M059J (cell line): ENCODE measurements at regions not wholly inside any gene's neighbourhood (a gene's known extent, or its start where the extent isn't known, plus 50 kb on each side); places are given as distances from the start of the nearest gene placed in this dataset.
A peak's percentile ranks its signal among the peaks of the same experiment; 100 is the strongest.

Experiments used
- DNase-seq: peaks from one replicate; pipeline ENCODE4 v3.0.0-alpha.2; 2012; ENCODE audit warnings: low read depth

- peak; percentile 21 for DNase-seq
Observed at GRCh38 chr17:71380535-71380934, 740.3 kb upstream of the SOX9 start.

- peak; percentile 2 for DNase-seq
Observed at GRCh38 chr17:71380936-71381335, 739.9 kb upstream of the SOX9 start.

GRCh38 chr17:71383091-71383490 is 737.7 kb upstream of the SOX9 start:
- no peak for DNase-seq

GRCh38 chr17:71387456-71387855 is 733.4 kb upstream of the SOX9 start:
- no peak for DNase-seq

GRCh38 chr17:71392715-71393567 is 727.9 kb upstream of the SOX9 start:
- peak; percentile 14 for DNase-seq

- DNase-seq: no peak
Observed at GRCh38 chr17:71395901-71396300, 724.9 kb upstream of the SOX9 start.

- DNase-seq: no peak
Observed at GRCh38 chr17:71396711-71397110, 724.1 kb upstream of the SOX9 start.

GRCh38 chr17:71398025-71398424 is 722.8 kb upstream of the SOX9 start:
- DNase-seq: no peak

GRCh38 chr17:71398800-71399219 is 722.0 kb upstream of the SOX9 start:
- DNase-seq: peak; percentile 9

GRCh38 chr17:71399221-71399620 is 721.6 kb upstream of the SOX9 start:
- DNase-seq: no peak

GRCh38 chr17:71399649-71400048 is 721.2 kb upstream of the SOX9 start:
- DNase-seq: no peak

GRCh38 chr17:71402007-71402406 is 718.8 kb upstream of the SOX9 start:
- DNase-seq: no peak

- peak; percentile 75 for DNase-seq
Observed at GRCh38 chr17:71402661-71403141, 718.1 kb upstream of the SOX9 start.

GRCh38 chr17:71405101-71405500 is 715.7 kb upstream of the SOX9 start:
- DNase-seq: peak; percentile 35

- DNase-seq: no peak
Observed at GRCh38 chr17:71407981-71408380, 712.8 kb upstream of the SOX9 start.

GRCh38 chr17:71409137-71409536 is 711.7 kb upstream of the SOX9 start:
- peak; percentile 32 for DNase-seq

GRCh38 chr17:71409712-71410111 is 711.1 kb upstream of the SOX9 start:
- DNase-seq: peak; percentile 87

GRCh38 chr17:71412803-71413202 is 708.0 kb upstream of the SOX9 start:
- peak; percentile 97 for DNase-seq

- DNase-seq: no peak
Observed at GRCh38 chr17:71413935-71414334, 706.9 kb upstream of the SOX9 start.

GRCh38 chr17:71417142-71417541 is 703.7 kb upstream of the SOX9 start:
- DNase-seq: no peak

GRCh38 chr17:71422968-71423367 is 697.9 kb upstream of the SOX9 start:
- no peak for DNase-seq

GRCh38 chr17:71423871-71424546 is 696.8 kb upstream of the SOX9 start:
- DNase-seq: peak; percentile 97

- DNase-seq: peak; percentile 84
Observed at GRCh38 chr17:71427801-71428200, 693.0 kb upstream of the SOX9 start.
